Type B pancreatic cell (in vitro differentiated cells): ENCODE measurements at regions not wholly inside any gene's neighbourhood (a gene's known extent, or its start where the extent isn't known, plus 50 kb on each side); places are given as distances from the start of the nearest gene placed in this dataset.

Source experiments
- DNase-seq: peaks from one replicate; pipeline ENCODE4 v3.0.0; 2021; ENCODE audit warnings: mixed read lengths; ENCODE audit not compliant: unreplicated experiment; ENCODE audit errors: extremely low spot score
- H3K27ac Mint-ChIP-seq: 2 replicates; pipeline ENCODE4 v1.8.0; 2021; ENCODE audit warnings: mild to moderate bottlenecking, mixed read lengths
- H3K27me3 Mint-ChIP-seq: 2 replicates; pipeline ENCODE4 v1.8.0; 2021; ENCODE audit warnings: mixed read lengths
- H3K36me3 Mint-ChIP-seq: 2 replicates; pipeline ENCODE4 v1.8.0; 2021; ENCODE audit warnings: mixed read lengths
- H3K4me1 Mint-ChIP-seq: one replicate; pipeline ENCODE4 v1.8.0; 2021; ENCODE audit warnings: mixed read lengths; ENCODE audit not compliant: unreplicated experiment
- H3K4me3 Mint-ChIP-seq: 2 replicates; pipeline ENCODE4 v1.8.0; 2021; ENCODE audit warnings: mild to moderate bottlenecking, mixed read lengths
- H3K9me3 Mint-ChIP-seq: 2 replicates; pipeline ENCODE4 v1.8.0; 2021; ENCODE audit warnings: mixed read lengths
- TF ChIP-seq, protein P1 (sequence below): fragments of 200-600 bp; sonication (generic); conservative IDR thresholded peaks from 2 replicates; pipeline ENCODE4 v1.5.0; 2021; ENCODE audit warnings: antibody characterized with exemption, mild to moderate bottlenecking

GRCh38 chr9:75390951-75391350 is 302.6 kb downstream of the OSTF1 start:
- Mint-ChIP-seq H3K36me3 (no peaks in the 10 kb centered on the region), H3K4me1 (no peaks in the 10 kb centered on the region), H3K27ac (no peak overlapping the region), H3K4me3 (no peak overlapping the region), H3K27me3 (no peaks in the 10 kb centered on the region), H3K9me3 (no peaks in the 10 kb centered on the region)
- DNase-seq = no peak
- TF ChIP-seq, protein P1, sequence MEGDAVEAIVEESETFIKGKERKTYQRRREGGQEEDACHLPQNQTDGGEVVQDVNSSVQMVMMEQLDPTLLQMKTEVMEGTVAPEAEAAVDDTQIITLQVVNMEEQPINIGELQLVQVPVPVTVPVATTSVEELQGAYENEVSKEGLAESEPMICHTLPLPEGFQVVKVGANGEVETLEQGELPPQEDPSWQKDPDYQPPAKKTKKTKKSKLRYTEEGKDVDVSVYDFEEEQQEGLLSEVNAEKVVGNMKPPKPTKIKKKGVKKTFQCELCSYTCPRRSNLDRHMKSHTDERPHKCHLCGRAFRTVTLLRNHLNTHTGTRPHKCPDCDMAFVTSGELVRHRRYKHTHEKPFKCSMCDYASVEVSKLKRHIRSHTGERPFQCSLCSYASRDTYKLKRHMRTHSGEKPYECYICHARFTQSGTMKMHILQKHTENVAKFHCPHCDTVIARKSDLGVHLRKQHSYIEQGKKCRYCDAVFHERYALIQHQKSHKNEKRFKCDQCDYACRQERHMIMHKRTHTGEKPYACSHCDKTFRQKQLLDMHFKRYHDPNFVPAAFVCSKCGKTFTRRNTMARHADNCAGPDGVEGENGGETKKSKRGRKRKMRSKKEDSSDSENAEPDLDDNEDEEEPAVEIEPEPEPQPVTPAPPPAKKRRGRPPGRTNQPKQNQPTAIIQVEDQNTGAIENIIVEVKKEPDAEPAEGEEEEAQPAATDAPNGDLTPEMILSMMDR = no peak

- no peak overlapping the region for H3K4me3 Mint-ChIP-seq
- H3K36me3 Mint-ChIP-seq = no peaks in the 10 kb centered on the region
- no peaks in the 10 kb centered on the region for H3K27me3 Mint-ChIP-seq
- H3K27ac Mint-ChIP-seq = no peak overlapping the region
- H3K9me3 Mint-ChIP-seq = no peaks in the 10 kb centered on the region
- H3K4me1 Mint-ChIP-seq = no peaks in the 10 kb centered on the region
- TF ChIP-seq, protein P1 = no peak
- DNase-seq = no peak
These were observed 303.2 kb downstream of the OSTF1 start for GRCh38 chr9:75391497-75391896.

DNA sequence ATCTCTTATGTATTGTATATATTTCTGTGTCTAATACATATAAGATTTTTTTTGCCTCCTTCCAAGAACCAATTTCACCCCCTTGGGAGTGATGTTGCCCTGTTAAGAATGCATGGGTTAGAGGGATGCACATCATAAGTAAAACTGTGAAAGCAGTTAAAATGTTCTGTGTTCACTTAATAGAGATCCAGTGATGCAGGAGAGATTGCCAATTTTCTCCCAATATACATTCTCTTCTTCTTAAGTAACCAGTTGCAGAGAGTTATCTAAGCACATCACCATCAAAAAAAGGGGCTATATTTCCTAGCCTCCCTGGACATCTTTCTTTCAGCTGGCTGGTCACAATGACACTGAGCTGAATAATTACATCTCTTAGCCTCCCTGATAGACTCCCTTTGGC is 307.0 kb downstream of the OSTF1 start:
- Mint-ChIP-seq H3K27me3 (no peaks in the 10 kb centered on the region), H3K36me3 (no peaks in the 10 kb centered on the region), H3K9me3 (no peaks in the 10 kb centered on the region), H3K4me1 (no peaks in the 10 kb centered on the region), H3K4me3 (no peak overlapping the region), H3K27ac (no peak overlapping the region)
- DNase-seq = no peak
- TF ChIP-seq, protein P1 = no peak

GRCh38 chr9:75397836-75398235 is 309.5 kb downstream of the OSTF1 start:
- no peak for DNase-seq
- H3K9me3 Mint-ChIP-seq = no peaks in the 10 kb centered on the region
- H3K27me3 Mint-ChIP-seq = no peaks in the 10 kb centered on the region
- H3K36me3 Mint-ChIP-seq = no peaks in the 10 kb centered on the region
- H3K27ac Mint-ChIP-seq = no peak overlapping the region
- H3K4me3 Mint-ChIP-seq = no peak overlapping the region
- H3K4me1 Mint-ChIP-seq = no peaks in the 10 kb centered on the region
- TF ChIP-seq, protein P1 = no peak

- Mint-ChIP-seq H3K36me3 (no peaks in the 10 kb centered on the region), H3K27ac (no peak overlapping the region), H3K9me3 (no peaks in the 10 kb centered on the region), H3K27me3 (peaks cover 19% of the 10 kb centered on the region), H3K4me3 (no peak overlapping the region), H3K4me1 (no peaks in the 10 kb centered on the region)
- DNase-seq = no peak
- TF ChIP-seq, protein P1 = no peak
These were observed 320.1 kb downstream of the OSTF1 start for GRCh38 chr9:75408391-75408790.

GRCh38 chr9:75410405-75410804 is 322.1 kb downstream of the OSTF1 start:
- Mint-ChIP-seq H3K9me3 (no peaks in the 10 kb centered on the region), H3K27me3 (peaks cover 19% of the 10 kb centered on the region), H3K27ac (no peak overlapping the region), H3K4me3 (no peak overlapping the region), H3K4me1 (peaks cover 17% of the 10 kb centered on the region), H3K36me3 (no peaks in the 10 kb centered on the region)
- no peak for DNase-seq
- TF ChIP-seq, protein P1 = no peak
